Ovary (tissue), 7 donors: ENCODE measurements at regions not wholly inside any gene's neighbourhood (a gene's known extent, or its start where the extent isn't known, plus 50 kb on each side); places are given as distances from the start of the nearest gene placed in this dataset.

ENCODE experiments used
- DNase-seq, 5 donors: peaks; one replicate each; pipeline ENCODE4 v3.0.0-alpha.2; 2019 to 2020
- H3K27ac ChIP-seq, 2 donors: fragments of 200-600 bp; one replicate each; pipeline versions ENCODE4 v1.5.1 to v1.8.0; 2019 to 2022
- H3K27me3 ChIP-seq: fragments of 200-600 bp; one replicate; pipeline ENCODE4 v1.8.0; 2022
- H3K36me3 ChIP-seq: fragments of 200-600 bp; sonication (generic); one replicate; pipeline ENCODE4 v1.5.1; 2019
- H3K4me1 ChIP-seq: one replicate; pipeline ENCODE4 v1.8.1; 2013; ENCODE audit warnings: mild to moderate bottlenecking, moderate library complexity; ENCODE audit not compliant: insufficient read depth
- H3K4me3 ChIP-seq: fragments of 200-600 bp; sonication (generic); one replicate; pipeline ENCODE4 v1.5.1; 2017
- H3K9me3 ChIP-seq, 2 donors: fragments of 200-600 bp in 1 of 2; sonication (generic) in 1 of 2; one replicate each; pipeline versions ENCODE4 v1.5.1 to v1.8.1; 2013 to 2019; ENCODE audit warnings: mild to moderate bottlenecking in 1 of 2, moderate library complexity in 1 of 2
- CTCF ChIP-seq, 3 donors: fragments of 450-650 bp in 2 of 3; fragments of 200-600 bp in 1 of 3; IDR thresholded peaks; one replicate each; pipeline versions ENCODE4 v1.5.1 to v1.8.0; 2016 to 2022; ENCODE audit warnings: antibody characterized with exemption in 3 of 3, mild to moderate bottlenecking in 1 of 3
- EP300 ChIP-seq: sonication (generic); formaldehyde crosslinking; IDR thresholded peaks from one replicate; pipeline ENCODE4 v1.6.1; 2017; ENCODE audit warnings: antibody characterized with exemption
- POLR2A ChIP-seq: fragments of 450-650 bp; IDR thresholded peaks from one replicate; pipeline ENCODE4 v1.6.1; 2017; ENCODE audit warnings: antibody characterized with exemption, mild to moderate bottlenecking, moderate library complexity
- WGBS, 3 donors: extraction: QIAGEN DNeasy Blood & Tissue Kit in 1 of 3; methylation state at CpG; one replicate each; pipeline versions ENCODE4 v1.1.5 to v1.1.7; 2013 to 2017; 5-methylcytosine and 5-hydroxymethylcytosine counted together
- intact Hi-C, 4 donors: fragments of 100-400 bp; cut with DNase I; formaldehyde crosslinking; loops; one replicate each; pipeline versions ENCODE4 v1.11.0 to v1.15.1; 2022 to 2023
- donor health status: DM: no; HTN: no; CAD: no; lungs with moderate emphysema.
- donor health status: DM: no; HTN: no; CAD: no.
- donor health status: Bipolar disorder and iron deficiency.
- donor health status: DM: no; HTN: no; CAD: no.
- donor health status: DM: yes; HTN: yes; CAD: no.

DNA sequence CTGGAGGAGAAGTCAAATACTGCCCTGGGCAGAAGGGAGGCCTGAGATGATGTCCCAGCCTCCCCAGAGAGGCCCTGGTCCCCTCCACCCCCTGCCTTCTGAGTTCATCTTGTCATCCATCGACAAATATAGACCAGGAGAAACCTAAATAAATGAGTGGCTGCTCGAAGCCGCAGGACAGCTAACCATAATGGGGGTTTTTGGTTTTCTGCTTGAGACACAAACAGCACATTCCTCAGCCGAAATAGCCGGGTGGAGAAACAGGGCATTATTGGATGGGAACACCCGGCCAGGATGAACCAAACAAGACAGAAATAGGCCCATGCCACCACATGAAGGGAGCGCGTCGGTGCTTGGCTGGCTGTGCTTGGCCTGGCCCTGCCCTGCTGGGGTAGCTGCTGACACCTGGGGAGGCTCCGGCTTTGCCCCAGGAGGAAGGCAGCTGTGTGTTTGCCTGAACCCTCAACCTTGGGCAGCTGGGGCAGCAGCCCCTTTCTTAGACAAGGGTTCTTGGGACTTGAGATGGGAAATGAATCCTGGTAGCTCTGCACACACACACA, 188.1 kb downstream of the IRX5 start:
- Histone ChIP-seq H3K27me3 (no peaks in the 10 kb centered on the region), H3K27ac (no peak overlapping the region), H3K36me3 (no peaks in the 10 kb centered on the region), H3K4me3 (no peak overlapping the region), H3K9me3 (no peaks in the 10 kb centered on the region), H3K4me1 (no peaks in the 10 kb centered on the region)
- TF ChIP-seq EP300 (no peak), POLR2A (no peak), CTCF (IDR thresholded peaks at IDR 0.05) (no peak)
- intact Hi-C loops = no loop called here
- WGBS, 3 donors = 81 to 84% (median 82%) methylated on average over 10 of the region's 10 CpGs
- DNase-seq = no peak

GRCh38 chr16:55120408-55120807, 189.7 kb downstream of the IRX5 start:
- no peak for DNase-seq
- 12 to 18% (median 14%) methylated on average over 2 of the region's 2 CpGs for WGBS, 3 donors
- H3K27ac ChIP-seq = no peak overlapping the region
- no peaks in the 10 kb centered on the region for H3K27me3 ChIP-seq
- no peaks in the 10 kb centered on the region for H3K9me3 ChIP-seq
- no peaks in the 10 kb centered on the region for H3K4me1 ChIP-seq
- no peak for TF ChIP-seq CTCF (IDR thresholded peaks at IDR 0.05)
- TF ChIP-seq POLR2A = no peak
- no peak for TF ChIP-seq EP300
- no peaks in the 10 kb centered on the region for H3K36me3 ChIP-seq
- intact Hi-C loops = no loop called here
- H3K4me3 ChIP-seq = no peak overlapping the region

- Histone ChIP-seq H3K4me1 (no peaks in the 10 kb centered on the region), H3K27ac (no peak overlapping the region), H3K9me3 (no peaks in the 10 kb centered on the region), H3K36me3 (no peaks in the 10 kb centered on the region), H3K4me3 (no peak overlapping the region), H3K27me3 (no peaks in the 10 kb centered on the region)
- intact Hi-C loops = no loop called here
- no peak for TF ChIP-seq EP300
- TF ChIP-seq CTCF (IDR thresholded peaks at IDR 0.05) = no peak
- no peak for TF ChIP-seq POLR2A
- 65 to 73% (median 68%) methylated on average over 4 of the region's 4 CpGs for WGBS, 3 donors
- no peak for DNase-seq
Measured at GRCh38 chr16:55120826-55121225, 190.2 kb downstream of the IRX5 start.

DNA sequence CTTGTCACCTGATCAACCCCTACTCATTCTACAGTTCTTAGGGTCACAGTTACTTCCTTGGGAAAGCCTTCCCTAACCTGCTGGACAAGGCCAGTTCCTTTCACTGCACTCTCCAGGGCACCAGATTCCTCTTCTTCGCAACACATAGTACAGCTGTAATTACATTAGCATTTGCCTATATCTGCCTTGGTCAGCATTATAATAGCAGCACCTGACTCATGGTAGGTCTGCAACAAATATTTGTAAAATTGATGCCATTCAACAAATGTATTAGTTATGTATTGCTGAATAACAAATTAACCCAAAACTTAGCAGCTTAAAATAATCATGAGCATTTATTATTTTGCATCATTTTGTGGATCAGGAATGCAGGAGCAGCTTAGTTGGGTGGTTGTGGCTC, 193.0 kb downstream of the IRX5 start:
- no peaks in the 10 kb centered on the region for H3K4me1 ChIP-seq
- TF ChIP-seq EP300 (no peak), POLR2A (no peak), CTCF (IDR thresholded peaks at IDR 0.05) (no peak)
- no peak overlapping the region for H3K27ac ChIP-seq
- H3K36me3 ChIP-seq = no peaks in the 10 kb centered on the region
- intact Hi-C loops = no loop called here
- DNase-seq = no peak
- H3K9me3 ChIP-seq = no peaks in the 10 kb centered on the region
- H3K27me3 ChIP-seq = no peaks in the 10 kb centered on the region
- no peak overlapping the region for H3K4me3 ChIP-seq
- WGBS, 3 donors = 89 to 93% (median 92%) methylated on average over 1 of the region's 1 CpG
